GM19463 (cell line): ENCODE measurements at regions not wholly inside any gene's neighbourhood (a gene's known extent, or its start where the extent isn't known, plus 50 kb on each side); places are given as distances from the start of the nearest gene placed in this dataset.
"Not testable (repeated sequence)": the region's sequence is repeated elsewhere in the genome, so short reads cannot be mapped to it uniquely, and the experiment has no call there.

Source experiments
- ATAC-seq: cut with Tn5 transposase; IDR thresholded peaks from one replicate; pipeline ENCODE4 v1.9.1; 2021; ENCODE audit warnings: mild to moderate bottlenecking, moderate library complexity; ENCODE audit not compliant: unreplicated experiment

- ATAC-seq, result not testable (repeated sequence)
Observed at GRCh38 chr6:28621268-28621667, 95.6 kb downstream of the GPX5 start.

GRCh38 chr6:28623242-28623641, 97.6 kb downstream of the GPX5 start:
- not testable (repeated sequence) for ATAC-seq

GRCh38 chr6:28626386-28626785, 100.7 kb downstream of the GPX5 start:
- not testable (repeated sequence) for ATAC-seq

GRCh38 chr6:28632326-28632851, 106.7 kb downstream of the GPX5 start:
- ATAC-seq, result no peak

- ATAC-seq, result no peak
Observed at GRCh38 chr6:28633445-28634215, 107.9 kb downstream of the GPX5 start.

- no peak for ATAC-seq
Observed at GRCh38 chr6:28634411-28634760, 108.7 kb downstream of the GPX5 start.

- ATAC-seq, result no peak
Observed at GRCh38 chr6:28634761-28635546, 109.3 kb downstream of the GPX5 start.

GRCh38 chr6:28635547-28636158, 110.0 kb downstream of the GPX5 start:
- no peak for ATAC-seq

GRCh38 chr6:28638787-28639430, 113.2 kb downstream of the GPX5 start:
- no peak for ATAC-seq

GRCh38 chr6:28639445-28640290, 114.0 kb downstream of the GPX5 start:
- not testable (repeated sequence) for ATAC-seq

- no peak for ATAC-seq
Observed at GRCh38 chr6:28643017-28643740, 117.5 kb downstream of the GPX5 start.

GRCh38 chr6:28646650-28647049, 121.0 kb downstream of the GPX5 start:
- no peak for ATAC-seq

- no peak for ATAC-seq
Observed at GRCh38 chr6:28648035-28648877, 122.6 kb downstream of the GPX5 start.

- ATAC-seq, result no peak
Observed at GRCh38 chr6:28648878-28649375, 123.2 kb downstream of the GPX5 start.

GRCh38 chr6:28651161-28651560, 125.5 kb downstream of the GPX5 start:
- ATAC-seq, result no peak

- no peak for ATAC-seq
Observed at GRCh38 chr6:28653876-28654275, 128.2 kb downstream of the GPX5 start.

- ATAC-seq, result no peak
Observed at GRCh38 chr6:28655164-28655563, 129.5 kb downstream of the GPX5 start.

GRCh38 chr6:28656715-28657114, 131.0 kb downstream of the GPX5 start:
- no peak for ATAC-seq
